ENCODE measurements at regions not wholly inside any gene's neighbourhood (a gene's known extent, or its start where the extent isn't known, plus 50 kb on each side); places are given as distances from the start of the nearest gene placed in this dataset.

- intact Hi-C loops (cut with micrococcal nuclease), result loop anchor here (10.0 kb wide), 1 partner anchor 775 kb away; no protein-coding TSS in a partner anchor
- H3K23ac ChIP-seq (ENCODE audit: low read depth, low read length), result no peak overlapping the region
- no peaks in the 10 kb centered on the region for H3K9me1 ChIP-seq (ENCODE audit: insufficient read depth, low read length)
- no peak overlapping the region for H3K27ac ChIP-seq (ENCODE audit: insufficient read depth, low read length)
- no CpG with 5 or more reads among the region's 6 CpGs for WGBS, 2 experiments (ENCODE audit: extremely low coverage in 2 of 2, insufficient read length in 1 of 2)
- no peak overlapping the region for H3K56ac ChIP-seq (ENCODE audit: extremely low read depth, insufficient read depth, low read length)
- H3K36me3 ChIP-seq (ENCODE audit: control insufficient read depth, insufficient read depth, low read length), result no peaks in the 10 kb centered on the region
- H3K4me3 ChIP-seq (ENCODE audit: insufficient read depth, low read depth, low read length), result no peak overlapping the region
- H4K20me1 ChIP-seq (ENCODE audit: insufficient read depth, low read length), result no peaks in the 10 kb centered on the region
- no peak overlapping the region for H2BK120ac ChIP-seq (ENCODE audit: low read depth, low read length)
- no peaks in the 10 kb centered on the region for H3K79me1 ChIP-seq (ENCODE audit: low read depth in 1 of 2, low read length in 2 of 2)
- CTCF ChIA-PET, result interaction anchor here (0.7 kb wide), 1 partner anchor 1077 kb away, joined by 6 read pairs; no protein-coding TSS in a partner anchor
- POLR2A ChIA-PET (ENCODE audit: unreplicated experiment), result interaction anchor here (0.7 kb wide), 1 partner anchor 382 kb away, joined by 9 read pairs; no protein-coding TSS in a partner anchor
- H4K8ac ChIP-seq (ENCODE audit: low read depth in 2 of 2, low read length in 2 of 2), result no peak overlapping the region
- TF ChIP-seq RAD21 (IDR thresholded peaks at IDR 0.05; ENCODE audit: low read length) (no peak), MAZ (IDR thresholded peaks at IDR 0.05; ENCODE audit: borderline replicate concordance, low read depth, low read length) (no peak), MAFK (IDR thresholded peaks at IDR 0.05; ENCODE audit: low read depth, low read length) (no peak), FOS (IDR thresholded peaks at IDR 0.05; ENCODE audit: low read depth, low read length) (no peak), MXI1 (IDR thresholded peaks at IDR 0.05; ENCODE audit: borderline replicate concordance, low read depth, low read length) (no peak), RCOR1 (IDR thresholded peaks at IDR 0.05; ENCODE audit: insufficient replicate concordance, low read length) (no peak), BHLHE40 (IDR thresholded peaks at IDR 0.05; ENCODE audit: low read depth, low read length) (no peak), POLR2A (IDR thresholded peaks at IDR 0.05; ENCODE audit: low read depth, low read length) (no peak)
- H4K91ac ChIP-seq (ENCODE audit: insufficient read depth, low read depth, low read length), result no peak overlapping the region
- H3K9me3 ChIP-seq (ENCODE audit: control insufficient read depth, insufficient read depth, low read length), result no peaks in the 10 kb centered on the region
- H3K4ac ChIP-seq (ENCODE audit: low read depth, low read length), result no peak overlapping the region
- no peak overlapping the region for H4K5ac ChIP-seq (ENCODE audit: low read depth, low read length)
- H2BK15ac ChIP-seq (ENCODE audit: low read depth, low read length), result no peak overlapping the region
- no peak overlapping the region for H3K4me2 ChIP-seq (ENCODE audit: low read depth, low read length)
- H2BK20ac ChIP-seq (ENCODE audit: low read depth, low read length), result no peak overlapping the region
- no TSS peak for BruUV-seq (replicated peaks)
- ATAC-seq (ENCODE audit: low read depth), result no peak; the same call in 1 of the 2 replicates
- peak; percentile 55 for DNase-seq
- H2AK9ac ChIP-seq (replicated peaks; ENCODE audit: low read depth, low read length, poor library complexity), result no peak overlapping the region
- no peaks in the 10 kb centered on the region; the same call in 1 of the 2 replicates for H3K4me1 ChIP-seq (ENCODE audit: control insufficient read depth, insufficient read depth, low read length)
- no peak overlapping the region for H3K9ac ChIP-seq (ENCODE audit: low read depth, low read length)
- dilution Hi-C loops (cut with HindIII; ENCODE audit: low sequenced_read_pairs, unreplicated experiment), result no loop called here
- H3K14ac ChIP-seq (replicated peaks; ENCODE audit: low read depth, low read length), result no peak overlapping the region
- no peaks in the 10 kb centered on the region for H3K27me3 ChIP-seq (ENCODE audit: control insufficient read depth, insufficient read depth, low read length)
- no peak overlapping the region for H2BK5ac ChIP-seq (ENCODE audit: low read depth, low read length, poor library complexity, severe bottlenecking)
- H3K18ac ChIP-seq (ENCODE audit: low read depth, low read length), result peak overlapping the region; percentile 59; the same call in 1 of the 2 replicates
- no peak overlapping the region for H2AK5ac ChIP-seq (ENCODE audit: low read depth, low read length)
- H2AFZ ChIP-seq (replicated peaks; ENCODE audit: low read length, poor library complexity), result no peak overlapping the region
- in situ Hi-C loops (cut with MboI; ENCODE audit: low sequenced_read_pairs), result loop anchor here (10.0 to 25.0 kb wide), 3 partner anchors 215 to 678 kb away; no protein-coding TSS in a partner anchor
Observed at GRCh38 chr4:111639876-111640275, 505.4 kb upstream of the FAM241A start.

Measured in IMR-90 (cell line).